ENCODE measurements at regions not wholly inside any gene's neighbourhood (a gene's known extent, or its start where the extent isn't known, plus 50 kb on each side); places are given as distances from the start of the nearest gene placed in this dataset.
A peak's percentile ranks its signal among the peaks of the same experiment; 100 is the strongest.

DNA sequence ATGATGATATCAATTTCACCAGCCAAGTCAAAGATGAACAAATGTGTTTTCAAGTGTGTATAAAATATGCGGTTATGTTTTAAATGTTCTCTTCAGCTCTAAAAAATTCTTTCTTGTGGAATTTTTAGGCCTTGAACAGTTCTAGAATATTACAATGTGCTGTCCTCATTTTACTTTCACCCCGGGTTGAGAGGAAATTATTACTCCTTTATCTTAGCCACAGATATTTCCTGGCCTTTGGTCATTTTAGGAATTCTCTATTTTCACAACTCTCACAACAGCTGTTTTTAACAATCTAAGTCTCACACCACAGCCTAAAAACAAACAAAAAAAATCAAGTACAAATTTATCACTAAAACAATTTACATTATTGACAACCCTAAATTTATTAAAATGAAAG is 112.2 kb upstream of the HGF start:
- no peaks in the 10 kb centered on the region for H3K9me3 ChIP-seq (ENCODE audit: low read depth)
- WGBS, 2 experiments (ENCODE audit: low coverage in 1 of 2, low lambda C conversion rate in 2 of 2, missing lambda C conversion rate in 2 of 2), result 5 to 6% methylated on average over 2 of the region's 2 CpGs
- no peak overlapping the region for H3K4me2 ChIP-seq (ENCODE audit: unreplicated experiment)
- no peak overlapping the region for H3K9ac ChIP-seq
- no peak overlapping the region for H3K4me3 ChIP-seq
- no peaks in the 10 kb centered on the region for H3K36me3 ChIP-seq (ENCODE audit: low read depth)
- no peak overlapping the region for H3K27ac ChIP-seq
- H3K4me1 ChIP-seq (ENCODE audit: insufficient read depth), result peaks cover 10% of the 10 kb centered on the region; the same call in 1 of the 2 replicates
- H3K27me3 ChIP-seq (replicated peaks; ENCODE audit: insufficient read depth), result no peaks in the 10 kb centered on the region
- peak overlapping the region; percentile 3; the same call in 1 of the 2 replicates for H2AFZ ChIP-seq
- H3K9me2 ChIP-seq (ENCODE audit: insufficient read depth), result no peaks in the 10 kb centered on the region
- no peak for TF ChIP-seq EZH2 (IDR thresholded peaks at IDR 0.05; ENCODE audit: insufficient read depth, poor library complexity, severe bottlenecking)
- no peak for TF ChIP-seq EZH2phosphoT487 (IDR thresholded peaks at IDR 0.05; ENCODE audit: insufficient read depth, low read depth)
- no peaks in the 10 kb centered on the region for H3F3A ChIP-seq (ENCODE audit: insufficient read depth)
- in situ Hi-C loops (cut with MboI), result no loop called here
- no peaks in the 10 kb centered on the region for H4K20me1 ChIP-seq (ENCODE audit: insufficient read depth)
- H3K79me2 ChIP-seq (ENCODE audit: insufficient read depth), result no peaks in the 10 kb centered on the region
- peak; percentile 22 for DNase-seq

DNA sequence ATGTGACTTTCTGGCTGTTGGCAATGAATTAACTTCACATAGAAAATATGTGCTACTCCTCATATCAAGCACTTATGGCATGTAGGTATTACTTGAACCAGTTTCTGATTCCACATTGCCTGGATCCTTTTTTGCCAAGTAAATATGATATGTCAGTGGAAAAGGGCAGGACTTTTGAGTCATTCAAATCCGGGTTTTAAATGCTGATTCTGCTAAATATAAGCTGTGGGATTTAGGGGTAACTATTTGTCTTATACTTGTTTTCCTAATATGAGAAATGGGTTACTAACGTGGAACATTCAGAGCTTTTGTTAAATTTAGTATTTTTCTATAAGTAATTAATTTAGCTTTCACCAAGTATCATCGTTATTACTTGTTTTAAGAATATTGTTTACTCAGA is 108.0 kb upstream of the HGF start:
- no peak for DNase-seq
- H3K9me3 ChIP-seq (ENCODE audit: low read depth), result no peaks in the 10 kb centered on the region
- no peak overlapping the region for H2AFZ ChIP-seq
- no peak overlapping the region for H3K4me3 ChIP-seq
- in situ Hi-C loops (cut with MboI), result no loop called here
- no peak overlapping the region for H3K27ac ChIP-seq
- peaks cover 10% of the 10 kb centered on the region; the same call in 1 of the 2 replicates for H3K4me1 ChIP-seq (ENCODE audit: insufficient read depth)
- TF ChIP-seq EZH2 (IDR thresholded peaks at IDR 0.05; ENCODE audit: insufficient read depth, poor library complexity, severe bottlenecking) (no peak), EZH2phosphoT487 (IDR thresholded peaks at IDR 0.05; ENCODE audit: insufficient read depth, low read depth) (no peak)
- WGBS, 2 experiments (ENCODE audit: low coverage in 1 of 2, low lambda C conversion rate in 2 of 2, missing lambda C conversion rate in 2 of 2), result 66 to 68% methylated on average over 3 of the region's 3 CpGs
- no peaks in the 10 kb centered on the region for H3K9me2 ChIP-seq (ENCODE audit: insufficient read depth)
- no peaks in the 10 kb centered on the region for H4K20me1 ChIP-seq (ENCODE audit: insufficient read depth)
- H3K4me2 ChIP-seq (ENCODE audit: unreplicated experiment), result no peak overlapping the region
- no peaks in the 10 kb centered on the region for H3K79me2 ChIP-seq (ENCODE audit: insufficient read depth)
- H3K9ac ChIP-seq, result no peak overlapping the region
- H3K36me3 ChIP-seq (ENCODE audit: low read depth), result no peaks in the 10 kb centered on the region
- no peaks in the 10 kb centered on the region for H3F3A ChIP-seq (ENCODE audit: insufficient read depth)
- no peaks in the 10 kb centered on the region for H3K27me3 ChIP-seq (replicated peaks; ENCODE audit: insufficient read depth)

DNA sequence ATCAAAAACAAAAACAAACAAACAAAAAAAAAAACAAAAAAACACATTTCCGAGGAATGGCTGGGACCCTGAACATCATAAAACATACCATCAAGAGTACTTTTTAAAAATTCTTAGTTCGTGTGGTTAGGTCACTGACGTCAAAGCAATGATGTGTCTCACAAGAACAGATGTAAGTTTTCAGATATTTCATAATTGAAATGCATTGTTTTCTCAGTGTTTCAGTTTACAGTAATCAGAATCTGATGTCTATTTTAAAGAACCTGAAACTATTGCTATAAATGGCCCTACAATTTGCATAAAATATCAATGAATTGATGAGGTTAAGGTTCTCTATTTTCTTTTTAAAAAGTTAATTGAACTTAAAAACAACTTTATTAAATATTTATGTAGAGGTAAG is 103.7 kb upstream of the HGF start:
- no peaks in the 10 kb centered on the region for H3K36me3 ChIP-seq (ENCODE audit: low read depth)
- WGBS, 2 experiments (ENCODE audit: low coverage in 1 of 2, low lambda C conversion rate in 2 of 2, missing lambda C conversion rate in 2 of 2), result 29 to 30% methylated on average over 3 of the region's 3 CpGs
- no peak overlapping the region for H3K9ac ChIP-seq
- H3K4me1 ChIP-seq (ENCODE audit: insufficient read depth), result no peaks in the 10 kb centered on the region; the same call in 1 of the 2 replicates
- H3K27me3 ChIP-seq (replicated peaks; ENCODE audit: insufficient read depth), result no peaks in the 10 kb centered on the region
- H3K4me2 ChIP-seq (ENCODE audit: unreplicated experiment), result no peak overlapping the region
- no peaks in the 10 kb centered on the region for H3K9me2 ChIP-seq (ENCODE audit: insufficient read depth)
- peak; percentile 46 for DNase-seq
- H3K79me2 ChIP-seq (ENCODE audit: insufficient read depth), result no peaks in the 10 kb centered on the region
- TF ChIP-seq EZH2 (IDR thresholded peaks at IDR 0.05; ENCODE audit: insufficient read depth, poor library complexity, severe bottlenecking), result no peak
- TF ChIP-seq EZH2phosphoT487 (IDR thresholded peaks at IDR 0.05; ENCODE audit: insufficient read depth, low read depth), result no peak
- no peak overlapping the region for H3K27ac ChIP-seq
- no peaks in the 10 kb centered on the region for H4K20me1 ChIP-seq (ENCODE audit: insufficient read depth)
- in situ Hi-C loops (cut with MboI), result no loop called here
- no peak overlapping the region for H3K4me3 ChIP-seq
- no peaks in the 10 kb centered on the region for H3F3A ChIP-seq (ENCODE audit: insufficient read depth)
- no peak overlapping the region for H2AFZ ChIP-seq
- H3K9me3 ChIP-seq (ENCODE audit: low read depth), result no peaks in the 10 kb centered on the region

- no peak for TF ChIP-seq EZH2phosphoT487 (IDR thresholded peaks at IDR 0.05; ENCODE audit: insufficient read depth, low read depth)
- no peak for TF ChIP-seq EZH2 (IDR thresholded peaks at IDR 0.05; ENCODE audit: insufficient read depth, poor library complexity, severe bottlenecking)
- no peaks in the 10 kb centered on the region for H3F3A ChIP-seq (ENCODE audit: insufficient read depth)
- H3K27ac ChIP-seq, result no peak overlapping the region
- H3K4me1 ChIP-seq (ENCODE audit: insufficient read depth), result no peaks in the 10 kb centered on the region; the same call in 1 of the 2 replicates
- no peaks in the 10 kb centered on the region for H3K79me2 ChIP-seq (ENCODE audit: insufficient read depth)
- no peaks in the 10 kb centered on the region for H3K36me3 ChIP-seq (ENCODE audit: low read depth)
- DNase-seq, result peak; percentile 4
- H3K9me3 ChIP-seq (ENCODE audit: low read depth), result no peaks in the 10 kb centered on the region
- no peaks in the 10 kb centered on the region for H4K20me1 ChIP-seq (ENCODE audit: insufficient read depth)
- H2AFZ ChIP-seq, result no peak overlapping the region
- no peaks in the 10 kb centered on the region for H3K27me3 ChIP-seq (replicated peaks; ENCODE audit: insufficient read depth)
- H3K9me2 ChIP-seq (ENCODE audit: insufficient read depth), result no peaks in the 10 kb centered on the region
- H3K4me2 ChIP-seq (ENCODE audit: unreplicated experiment), result no peak overlapping the region
- H3K9ac ChIP-seq, result no peak overlapping the region
- in situ Hi-C loops (cut with MboI), result no loop called here
- no peak overlapping the region for H3K4me3 ChIP-seq
- whole genome bisulfite sequencing, 2 experiments (ENCODE audit: low coverage in 1 of 2, low lambda C conversion rate in 2 of 2, missing lambda C conversion rate in 2 of 2), result 63 to 67% methylated on average over 6 of the region's 6 CpGs
Measured at GRCh38 chr7:81871606-81872265, 101.9 kb upstream of the HGF start.
